Neutrophil (primary cell): ENCODE measurements at regions not wholly inside any gene's neighbourhood (a gene's known extent, or its start where the extent isn't known, plus 50 kb on each side); places are given as distances from the start of the nearest gene placed in this dataset.

Experiments used
- H3K27ac ChIP-seq: fragments of 200-600 bp; sonication (generic); 2 replicates; pipeline ENCODE4 v1.5.1; 2016; ENCODE audit warnings: mild to moderate bottlenecking, moderate library complexity
- H3K27me3 ChIP-seq: fragments of 200-600 bp; sonication (generic); 2 replicates; pipeline ENCODE4 v1.6.0; 2016; ENCODE audit warnings: mild to moderate bottlenecking
- H3K36me3 ChIP-seq: fragments of 200-600 bp; sonication (generic); 2 replicates; pipeline ENCODE4 v1.5.1; 2017
- H3K4me1 ChIP-seq, 2 experiments: fragments of 200-600 bp in 1 of 2; sonication (generic) in 1 of 2; 1 replicate in 1 of 2; 2 replicates in 1 of 2; pipeline versions ENCODE4 v1.5.1 to v1.6.1; 2013 to 2016; ENCODE audit warnings: low read depth in 1 of 2, low read length in 1 of 2, mild to moderate bottlenecking in 1 of 2, moderate library complexity in 1 of 2; ENCODE audit not compliant: control insufficient read depth in 1 of 2, insufficient read depth in 1 of 2
- H3K4me3 ChIP-seq, 2 experiments: fragments of 200-600 bp in 1 of 2; sonication (generic) in 1 of 2; 1 replicate in 1 of 2; 2 replicates in 1 of 2; pipeline ENCODE4 v1.5.1; 2013 to 2016; ENCODE audit warnings: low read depth in 1 of 2, low read length in 1 of 2, mild to moderate bottlenecking in 1 of 2, moderate library complexity in 1 of 2
- H3K9me3 ChIP-seq: fragments of 200-600 bp; sonication (generic); 2 replicates; pipeline ENCODE4 v1.5.1; 2016
- CTCF ChIP-seq: fragments of 200-600 bp; sonication (generic); IDR thresholded peaks from 2 replicates; pipeline ENCODE4 v1.5.1; 2016; ENCODE audit warnings: antibody characterized with exemption

DNA sequence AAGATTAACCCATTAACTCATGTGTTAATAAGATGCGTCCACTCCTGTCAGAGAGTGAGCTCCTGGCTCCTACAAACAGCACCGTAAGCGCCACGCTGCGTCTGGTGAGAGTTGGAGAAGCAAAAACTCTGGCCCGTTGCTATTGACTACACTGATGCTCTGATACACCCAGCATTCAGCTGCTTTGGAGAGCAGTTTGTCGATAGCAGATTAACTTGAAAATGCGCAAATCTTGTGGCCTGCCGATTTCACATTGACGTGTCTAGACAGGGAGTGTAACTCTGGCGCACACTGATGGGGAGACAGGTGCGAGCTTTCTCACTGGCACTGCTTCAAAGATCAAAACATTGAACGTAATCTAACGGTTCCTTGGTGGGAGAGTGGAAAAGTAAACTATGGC, 151.7 kb upstream of the RPS6KA2 start:
- H3K9me3 ChIP-seq, result no peaks in the 10 kb centered on the region
- H3K36me3 ChIP-seq, result no peaks in the 10 kb centered on the region
- no peak for TF ChIP-seq CTCF
- H3K27me3 ChIP-seq, result no peaks in the 10 kb centered on the region
- no peak overlapping the region for H3K27ac ChIP-seq
- peaks cover 24 to 39% of the 10 kb centered on the region in 2 experiments for H3K4me1 ChIP-seq
- no peak overlapping the region for H3K4me3 ChIP-seq

DNA sequence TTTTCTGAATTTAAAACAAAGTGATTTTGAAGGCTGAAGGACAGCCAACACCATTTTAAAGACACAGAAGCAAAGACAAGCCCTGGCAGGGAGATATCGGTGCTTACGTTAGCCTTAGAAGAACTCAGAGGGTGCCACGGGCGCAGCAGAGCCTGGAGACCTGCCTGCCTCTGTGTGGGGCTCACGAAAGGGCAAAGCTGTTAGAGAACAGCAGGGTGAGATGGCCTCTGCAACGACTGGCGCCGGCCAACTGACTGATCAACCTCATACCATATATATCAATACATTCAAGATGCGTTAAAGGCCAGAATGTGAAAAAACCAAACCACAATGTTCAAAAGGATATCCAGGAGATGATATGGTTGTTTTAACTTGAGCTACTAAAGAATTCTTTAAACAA, 151.0 kb upstream of the RPS6KA2 start:
- H3K27ac ChIP-seq, result no peak overlapping the region
- H3K9me3 ChIP-seq, result no peaks in the 10 kb centered on the region
- H3K36me3 ChIP-seq, result no peaks in the 10 kb centered on the region
- peaks cover 25 to 45% of the 10 kb centered on the region in 2 experiments for H3K4me1 ChIP-seq
- H3K27me3 ChIP-seq, result no peaks in the 10 kb centered on the region
- TF ChIP-seq CTCF, result no peak
- no peak overlapping the region for H3K4me3 ChIP-seq

DNA sequence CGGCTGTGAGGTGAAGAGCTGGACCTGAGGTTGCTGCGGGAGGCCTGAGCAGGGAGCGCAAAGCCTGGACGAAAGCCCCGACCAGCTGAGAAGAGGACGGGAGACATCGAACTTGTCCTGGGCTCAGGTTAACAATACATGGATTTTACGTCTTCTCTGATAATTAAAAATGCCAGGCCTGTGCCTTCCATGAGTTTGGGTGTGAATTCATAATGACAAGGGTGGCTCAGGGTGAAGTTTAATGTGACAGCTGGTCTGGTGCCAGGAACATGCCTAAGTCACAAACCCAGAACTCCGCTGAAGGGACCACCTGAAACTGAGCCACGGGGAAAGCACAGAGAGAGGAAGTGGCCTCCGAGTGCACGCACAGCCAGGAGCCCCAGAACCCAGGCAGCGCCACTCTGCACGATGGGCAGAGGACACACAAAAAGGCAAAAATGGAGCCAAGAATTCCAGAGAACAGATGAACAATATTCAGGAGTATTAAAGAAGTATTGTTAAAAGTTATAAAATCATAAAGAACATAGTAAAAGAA, 150.1 kb upstream of the RPS6KA2 start:
- no peak overlapping the region for H3K4me3 ChIP-seq

DNA sequence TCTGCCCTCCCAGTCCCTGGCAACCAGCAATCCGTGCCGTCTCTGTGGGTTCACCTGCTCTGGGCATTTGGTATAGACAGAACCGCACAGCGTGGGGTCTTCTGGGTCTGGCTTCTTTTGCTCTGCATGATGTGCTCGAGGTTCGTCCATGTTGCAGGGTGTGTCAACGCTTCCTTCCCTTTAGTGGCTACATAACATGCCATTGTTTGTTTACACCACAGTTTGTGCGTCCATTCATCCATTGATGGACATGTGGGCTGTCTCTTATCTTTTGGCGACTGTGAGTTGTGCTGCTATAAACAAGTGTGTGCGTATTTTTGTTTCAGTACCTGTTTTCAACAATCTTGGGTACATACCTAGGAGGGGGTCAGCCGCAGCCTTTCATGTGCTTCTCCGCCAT, 149.5 kb upstream of the RPS6KA2 start:
- TF ChIP-seq CTCF, result no peak
- H3K27ac ChIP-seq, result no peak overlapping the region
- H3K36me3 ChIP-seq, result no peaks in the 10 kb centered on the region
- H3K4me3 ChIP-seq, result no peak overlapping the region
- H3K4me1 ChIP-seq, result peaks cover 37 to 48% of the 10 kb centered on the region in 2 experiments
- no peaks in the 10 kb centered on the region for H3K27me3 ChIP-seq
- no peaks in the 10 kb centered on the region for H3K9me3 ChIP-seq

More for the DNA sequence above, 150.1 kb upstream of the RPS6KA2 start:
- Histone ChIP-seq H3K27me3 (no peaks in the 10 kb centered on the region), H3K9me3 (no peaks in the 10 kb centered on the region), H3K4me1 (peaks cover 34 to 48% of the 10 kb centered on the region in 2 experiments), H3K36me3 (no peaks in the 10 kb centered on the region), H3K27ac (no peak overlapping the region)
- TF ChIP-seq CTCF, result no peak

DNA sequence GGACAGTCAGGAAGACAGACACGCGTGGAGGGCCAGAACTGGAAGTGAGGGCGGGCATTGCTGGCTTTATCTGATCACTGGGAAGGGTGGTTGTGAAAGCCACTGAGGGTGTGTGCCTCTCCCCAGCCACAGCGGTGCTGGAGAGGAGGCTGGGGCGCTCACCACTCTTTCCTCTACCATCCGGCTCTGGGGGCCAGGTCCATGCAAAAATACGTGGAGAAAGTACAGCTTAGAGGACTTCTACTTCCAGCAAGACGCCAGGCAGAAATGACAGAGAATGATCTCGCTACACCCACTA, 148.8 kb upstream of the RPS6KA2 start:
- H3K4me1 ChIP-seq, result peaks cover 43 to 50% of the 10 kb centered on the region in 2 experiments
- no peak overlapping the region for H3K27ac ChIP-seq
- no peaks in the 10 kb centered on the region for H3K9me3 ChIP-seq
- H3K27me3 ChIP-seq, result no peaks in the 10 kb centered on the region
- H3K4me3 ChIP-seq, result no peak overlapping the region
- no peak for TF ChIP-seq CTCF
- H3K36me3 ChIP-seq, result no peaks in the 10 kb centered on the region
